ENCODE measurements at regions not wholly inside any gene's neighbourhood (a gene's known extent, or its start where the extent isn't known, plus 50 kb on each side); places are given as distances from the start of the nearest gene placed in this dataset.

GRCh38 chr2:224098481-224099230 is 59.6 kb upstream of the SERPINE2 start (continued):
- TF ChIP-seq NR2F1 (conservative IDR thresholded peaks at IDR 0.05), result no peak
- no peak for TF ChIP-seq ZSCAN29 (IDR thresholded peaks at IDR 0.05)
- TF ChIP-seq, protein P1, sequence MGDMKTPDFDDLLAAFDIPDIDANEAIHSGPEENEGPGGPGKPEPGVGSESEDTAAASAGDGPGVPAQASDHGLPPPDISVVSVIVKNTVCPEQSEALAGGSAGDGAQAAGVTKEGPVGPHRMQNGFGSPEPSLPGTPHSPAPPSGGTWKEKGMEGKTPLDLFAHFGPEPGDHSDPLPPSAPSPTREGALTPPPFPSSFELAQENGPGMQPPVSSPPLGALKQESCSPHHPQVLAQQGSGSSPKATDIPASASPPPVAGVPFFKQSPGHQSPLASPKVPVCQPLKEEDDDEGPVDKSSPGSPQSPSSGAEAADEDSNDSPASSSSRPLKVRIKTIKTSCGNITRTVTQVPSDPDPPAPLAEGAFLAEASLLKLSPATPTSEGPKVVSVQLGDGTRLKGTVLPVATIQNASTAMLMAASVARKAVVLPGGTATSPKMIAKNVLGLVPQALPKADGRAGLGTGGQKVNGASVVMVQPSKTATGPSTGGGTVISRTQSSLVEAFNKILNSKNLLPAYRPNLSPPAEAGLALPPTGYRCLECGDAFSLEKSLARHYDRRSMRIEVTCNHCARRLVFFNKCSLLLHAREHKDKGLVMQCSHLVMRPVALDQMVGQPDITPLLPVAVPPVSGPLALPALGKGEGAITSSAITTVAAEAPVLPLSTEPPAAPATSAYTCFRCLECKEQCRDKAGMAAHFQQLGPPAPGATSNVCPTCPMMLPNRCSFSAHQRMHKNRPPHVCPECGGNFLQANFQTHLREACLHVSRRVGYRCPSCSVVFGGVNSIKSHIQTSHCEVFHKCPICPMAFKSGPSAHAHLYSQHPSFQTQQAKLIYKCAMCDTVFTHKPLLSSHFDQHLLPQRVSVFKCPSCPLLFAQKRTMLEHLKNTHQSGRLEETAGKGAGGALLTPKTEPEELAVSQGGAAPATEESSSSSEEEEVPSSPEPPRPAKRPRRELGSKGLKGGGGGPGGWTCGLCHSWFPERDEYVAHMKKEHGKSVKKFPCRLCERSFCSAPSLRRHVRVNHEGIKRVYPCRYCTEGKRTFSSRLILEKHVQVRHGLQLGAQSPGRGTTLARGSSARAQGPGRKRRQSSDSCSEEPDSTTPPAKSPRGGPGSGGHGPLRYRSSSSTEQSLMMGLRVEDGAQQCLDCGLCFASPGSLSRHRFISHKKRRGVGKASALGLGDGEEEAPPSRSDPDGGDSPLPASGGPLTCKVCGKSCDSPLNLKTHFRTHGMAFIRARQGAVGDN (IDR thresholded peaks at IDR 0.05), result no peak
- TF ChIP-seq, protein P2, sequence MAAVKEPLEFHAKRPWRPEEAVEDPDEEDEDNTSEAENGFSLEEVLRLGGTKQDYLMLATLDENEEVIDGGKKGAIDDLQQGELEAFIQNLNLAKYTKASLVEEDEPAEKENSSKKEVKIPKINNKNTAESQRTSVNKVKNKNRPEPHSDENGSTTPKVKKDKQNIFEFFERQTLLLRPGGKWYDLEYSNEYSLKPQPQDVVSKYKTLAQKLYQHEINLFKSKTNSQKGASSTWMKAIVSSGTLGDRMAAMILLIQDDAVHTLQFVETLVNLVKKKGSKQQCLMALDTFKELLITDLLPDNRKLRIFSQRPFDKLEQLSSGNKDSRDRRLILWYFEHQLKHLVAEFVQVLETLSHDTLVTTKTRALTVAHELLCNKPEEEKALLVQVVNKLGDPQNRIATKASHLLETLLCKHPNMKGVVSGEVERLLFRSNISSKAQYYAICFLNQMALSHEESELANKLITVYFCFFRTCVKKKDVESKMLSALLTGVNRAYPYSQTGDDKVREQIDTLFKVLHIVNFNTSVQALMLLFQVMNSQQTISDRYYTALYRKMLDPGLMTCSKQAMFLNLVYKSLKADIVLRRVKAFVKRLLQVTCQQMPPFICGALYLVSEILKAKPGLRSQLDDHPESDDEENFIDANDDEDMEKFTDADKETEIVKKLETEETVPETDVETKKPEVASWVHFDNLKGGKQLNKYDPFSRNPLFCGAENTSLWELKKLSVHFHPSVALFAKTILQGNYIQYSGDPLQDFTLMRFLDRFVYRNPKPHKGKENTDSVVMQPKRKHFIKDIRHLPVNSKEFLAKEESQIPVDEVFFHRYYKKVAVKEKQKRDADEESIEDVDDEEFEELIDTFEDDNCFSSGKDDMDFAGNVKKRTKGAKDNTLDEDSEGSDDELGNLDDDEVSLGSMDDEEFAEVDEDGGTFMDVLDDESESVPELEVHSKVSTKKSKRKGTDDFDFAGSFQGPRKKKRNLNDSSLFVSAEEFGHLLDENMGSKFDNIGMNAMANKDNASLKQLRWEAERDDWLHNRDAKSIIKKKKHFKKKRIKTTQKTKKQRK (IDR thresholded peaks at IDR 0.05; ENCODE audit: low read depth, low read length), result no peak
- TF ChIP-seq MXI1 (IDR thresholded peaks at IDR 0.05; ENCODE audit: low read depth, low read length), result no peak
- TF ChIP-seq EP300 (IDR thresholded peaks at IDR 0.05; ENCODE audit: borderline replicate concordance in 1 of 2, control insufficient read depth in 1 of 2, low read depth in 2 of 2, low read length in 2 of 2), result no peak
- no peak for TF ChIP-seq NFYB (IDR thresholded peaks at IDR 0.05; ENCODE audit: insufficient read depth, low read depth, low read length)
- no peak for TF ChIP-seq SMARCA5 (IDR thresholded peaks at IDR 0.05)
- no peak for TF ChIP-seq TARDBP (IDR thresholded peaks at IDR 0.05; ENCODE audit: borderline replicate concordance)
- no peak for TF ChIP-seq RAD51 (IDR thresholded peaks at IDR 0.05)

All from GM12878 (cell line).